SK-N-SH treated with all-trans-retinoic acid at 6 μM for 48 hours (cell line): ENCODE measurements at regions not wholly inside any gene's neighbourhood (a gene's known extent, or its start where the extent isn't known, plus 50 kb on each side); places are given as distances from the start of the nearest gene placed in this dataset.

ENCODE experiments used
- ATAC-seq: fragments of 200-7000 bp; cut with Tn5 transposase; 3 replicates; pipeline ENCODE4 v1.9.1; 2020; ENCODE audit warnings: mild to moderate bottlenecking, moderate library complexity
- ARNTL ChIP-seq: fragments of 450-650 bp; formaldehyde crosslinking; IDR thresholded peaks from 2 replicates; pipeline ENCODE4 v1.5.0; 2020; ENCODE audit warnings: low read depth, mild to moderate bottlenecking, moderate library complexity, borderline replicate concordance
- BACH2 ChIP-seq: fragments of 250-450 bp; sonication (Bioruptor Pico); IDR thresholded peaks from 2 replicates; pipeline ENCODE4 v1.9.0; 2021; ENCODE audit warnings: mild to moderate bottlenecking, borderline replicate concordance
- CSDC2 ChIP-seq: fragments of 250-450 bp; sonication (Bioruptor Pico); IDR thresholded peaks from 2 replicates; pipeline ENCODE4 v1.5.0; 2020; ENCODE audit warnings: mild to moderate bottlenecking, moderate library complexity
- ESRRG ChIP-seq: fragments of 250-450 bp; sonication (Bioruptor Pico); IDR thresholded peaks from 2 replicates; pipeline ENCODE4 v1.6.1; 2021; ENCODE audit warnings: mild to moderate bottlenecking
- GLIS3 ChIP-seq: fragments of 250-450 bp; sonication (Bioruptor Pico); IDR thresholded peaks from 2 replicates; pipeline ENCODE4 v1.5.0; 2020; ENCODE audit warnings: mild to moderate bottlenecking, moderate library complexity
- OSR1 ChIP-seq: fragments of 250-450 bp; sonication (Bioruptor Pico); IDR thresholded peaks from 2 replicates; pipeline ENCODE4 v1.8.0; 2022; ENCODE audit warnings: moderate library complexity, mild to moderate bottlenecking, inconsistent platforms
- PPARA ChIP-seq: fragments of 250-450 bp; sonication (Bioruptor Pico); IDR thresholded peaks from 2 replicates; pipeline ENCODE4 v1.5.0; 2020; ENCODE audit warnings: mild to moderate bottlenecking, borderline replicate concordance
- SNAI2 ChIP-seq: fragments of 250-450 bp; sonication (Bioruptor Pico); IDR thresholded peaks from 2 replicates; pipeline ENCODE4 v1.5.0; 2020; ENCODE audit warnings: mild to moderate bottlenecking, moderate library complexity
- TCF4 ChIP-seq: fragments of 250-450 bp; sonication (Bioruptor Pico); IDR thresholded peaks from 2 replicates; pipeline ENCODE4 v1.8.0; 2021; ENCODE audit warnings: mild to moderate bottlenecking, moderate library complexity, borderline replicate concordance
- TOX ChIP-seq: fragments of 250-450 bp; sonication (Bioruptor Pico); IDR thresholded peaks from 2 replicates; pipeline ENCODE4 v1.8.0; 2021; ENCODE audit warnings: mild to moderate bottlenecking, moderate library complexity, borderline replicate concordance
- ZC3H10 ChIP-seq: fragments of 250-450 bp; sonication (Bioruptor Pico); IDR thresholded peaks from 2 replicates; pipeline ENCODE4 v1.5.1; 2021; ENCODE audit warnings: mild to moderate bottlenecking, moderate library complexity
- ZFP3 ChIP-seq: fragments of 250-450 bp; sonication (Bioruptor Pico); IDR thresholded peaks from 2 replicates; pipeline ENCODE4 v1.5.0; 2020; ENCODE audit warnings: mild to moderate bottlenecking, moderate library complexity
- ZFP30 ChIP-seq: fragments of 450-650 bp; formaldehyde crosslinking; IDR thresholded peaks from 2 replicates; pipeline ENCODE4 v1.5.0; 2022; ENCODE audit warnings: mild to moderate bottlenecking, moderate library complexity
- ZNF565 ChIP-seq: fragments of 450-650 bp; formaldehyde crosslinking; conservative IDR thresholded peaks from 2 replicates; pipeline ENCODE4 v1.5.0; 2020; ENCODE audit warnings: low read depth, mild to moderate bottlenecking, moderate library complexity
- ZNF70 ChIP-seq: fragments of 450-650 bp; formaldehyde crosslinking; IDR thresholded peaks from 2 replicates; pipeline ENCODE4 v1.5.0; 2020; ENCODE audit warnings: mild to moderate bottlenecking, moderate library complexity
- ZNF8 ChIP-seq: fragments of 450-650 bp; formaldehyde crosslinking; IDR thresholded peaks from 2 replicates; pipeline ENCODE4 v1.5.0; 2020; ENCODE audit warnings: mild to moderate bottlenecking, moderate library complexity
- TF ChIP-seq, protein P1 (sequence below): fragments of 250-450 bp; sonication (Bioruptor Pico); IDR thresholded peaks from 2 replicates; pipeline ENCODE4 v1.5.0; 2020; ENCODE audit warnings: mild to moderate bottlenecking, moderate library complexity
- TF ChIP-seq, protein P2 (sequence below): fragments of 250-450 bp; sonication (Bioruptor Pico); IDR thresholded peaks from 2 replicates; pipeline ENCODE4 v1.8.0; 2020; ENCODE audit warnings: mild to moderate bottlenecking, moderate library complexity, borderline replicate concordance
- TF ChIP-seq, protein P3 (sequence below): fragments of 250-450 bp; sonication (Bioruptor Pico); IDR thresholded peaks from 2 replicates; pipeline ENCODE4 v1.5.1; 2020; ENCODE audit warnings: low read depth, mild to moderate bottlenecking, moderate library complexity
- TF ChIP-seq, protein P4 (sequence below): fragments of 250-450 bp; sonication (Bioruptor Pico); IDR thresholded peaks from 2 replicates; pipeline ENCODE4 v1.5.1; 2021; ENCODE audit warnings: mild to moderate bottlenecking, moderate library complexity

DNA sequence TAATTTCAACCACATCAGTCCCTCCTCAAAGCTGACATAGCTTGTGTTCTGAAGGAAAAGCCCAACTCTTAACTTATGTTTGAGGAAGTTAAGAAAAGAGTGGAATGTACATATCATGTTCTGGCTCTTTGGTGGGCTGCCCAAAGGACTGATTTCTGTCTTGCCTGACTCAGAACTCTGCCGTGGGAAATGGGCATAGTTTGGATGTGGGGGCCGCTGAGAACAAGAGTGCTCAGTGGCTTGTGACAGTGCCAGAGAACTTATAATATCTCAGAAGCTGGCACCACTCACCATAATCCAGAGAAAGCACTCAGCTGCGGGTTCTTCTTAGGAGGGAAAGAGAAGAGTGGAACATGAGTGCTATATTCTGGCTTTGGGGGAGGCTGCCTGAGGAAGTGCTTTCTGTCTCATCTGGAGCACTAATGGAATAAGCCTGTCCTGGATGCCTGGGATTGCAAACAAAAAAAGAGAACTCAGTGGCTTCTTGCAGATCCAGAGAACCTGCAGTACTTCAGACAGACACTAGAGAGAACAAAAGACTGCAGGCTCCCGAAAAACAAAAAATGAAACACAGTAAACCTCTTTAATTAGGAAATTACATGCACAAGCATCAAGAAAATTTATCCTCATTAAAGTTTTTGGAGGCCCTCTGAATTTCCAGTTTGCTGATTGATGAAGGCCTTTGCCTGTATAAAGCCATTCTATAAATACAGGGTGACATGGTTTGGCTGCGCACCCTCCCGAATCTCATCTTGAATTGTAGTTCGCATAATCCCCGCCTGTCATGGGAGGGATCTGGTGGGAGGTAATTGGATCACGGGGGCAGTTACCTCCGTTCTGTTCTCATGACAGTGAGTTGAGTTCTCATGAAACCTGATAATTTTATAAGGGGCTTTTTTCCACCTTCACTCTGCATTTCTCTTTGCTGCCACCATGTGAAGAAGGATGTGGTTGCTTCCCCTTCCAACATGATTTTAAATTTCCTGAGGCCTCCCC lies 207.0 kb downstream of the DMAC1 start:
- TF ChIP-seq GLIS3 (CRISPR knock-in tag) (no peak), ARNTL (no peak), BACH2 (CRISPR knock-in tag) (no peak), SNAI2 (CRISPR knock-in tag) (no peak), ESRRG (CRISPR knock-in tag) (no peak)
- TF ChIP-seq, protein P1, sequence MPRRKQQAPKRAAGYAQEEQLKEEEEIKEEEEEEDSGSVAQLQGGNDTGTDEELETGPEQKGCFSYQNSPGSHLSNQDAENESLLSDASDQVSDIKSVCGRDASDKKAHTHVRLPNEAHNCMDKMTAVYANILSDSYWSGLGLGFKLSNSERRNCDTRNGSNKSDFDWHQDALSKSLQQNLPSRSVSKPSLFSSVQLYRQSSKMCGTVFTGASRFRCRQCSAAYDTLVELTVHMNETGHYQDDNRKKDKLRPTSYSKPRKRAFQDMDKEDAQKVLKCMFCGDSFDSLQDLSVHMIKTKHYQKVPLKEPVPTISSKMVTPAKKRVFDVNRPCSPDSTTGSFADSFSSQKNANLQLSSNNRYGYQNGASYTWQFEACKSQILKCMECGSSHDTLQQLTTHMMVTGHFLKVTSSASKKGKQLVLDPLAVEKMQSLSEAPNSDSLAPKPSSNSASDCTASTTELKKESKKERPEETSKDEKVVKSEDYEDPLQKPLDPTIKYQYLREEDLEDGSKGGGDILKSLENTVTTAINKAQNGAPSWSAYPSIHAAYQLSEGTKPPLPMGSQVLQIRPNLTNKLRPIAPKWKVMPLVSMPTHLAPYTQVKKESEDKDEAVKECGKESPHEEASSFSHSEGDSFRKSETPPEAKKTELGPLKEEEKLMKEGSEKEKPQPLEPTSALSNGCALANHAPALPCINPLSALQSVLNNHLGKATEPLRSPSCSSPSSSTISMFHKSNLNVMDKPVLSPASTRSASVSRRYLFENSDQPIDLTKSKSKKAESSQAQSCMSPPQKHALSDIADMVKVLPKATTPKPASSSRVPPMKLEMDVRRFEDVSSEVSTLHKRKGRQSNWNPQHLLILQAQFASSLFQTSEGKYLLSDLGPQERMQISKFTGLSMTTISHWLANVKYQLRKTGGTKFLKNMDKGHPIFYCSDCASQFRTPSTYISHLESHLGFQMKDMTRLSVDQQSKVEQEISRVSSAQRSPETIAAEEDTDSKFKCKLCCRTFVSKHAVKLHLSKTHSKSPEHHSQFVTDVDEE (CRISPR knock-in tag): no peak
- ATAC-seq: no peak

DNA sequence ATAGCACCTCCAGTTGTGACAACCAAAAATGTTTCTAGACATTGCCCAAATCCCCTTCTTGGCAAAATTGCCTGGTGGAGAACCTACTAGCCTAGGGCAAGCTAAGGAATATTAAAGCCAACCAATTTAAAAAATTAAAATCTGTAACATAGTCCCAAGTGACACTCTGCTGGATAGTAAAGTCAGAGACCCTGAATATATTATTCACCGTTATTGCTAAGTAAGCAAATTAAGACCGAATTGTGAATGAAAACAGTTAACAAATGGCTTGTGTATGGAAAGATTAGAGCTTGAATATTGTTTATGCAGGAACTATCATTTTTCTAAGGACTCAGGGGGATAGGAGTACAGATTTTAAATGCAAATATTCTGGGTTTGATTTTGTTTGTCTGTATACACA lies 208.1 kb downstream of the DMAC1 start:
- no peak for ATAC-seq
- TF ChIP-seq, protein P2, sequence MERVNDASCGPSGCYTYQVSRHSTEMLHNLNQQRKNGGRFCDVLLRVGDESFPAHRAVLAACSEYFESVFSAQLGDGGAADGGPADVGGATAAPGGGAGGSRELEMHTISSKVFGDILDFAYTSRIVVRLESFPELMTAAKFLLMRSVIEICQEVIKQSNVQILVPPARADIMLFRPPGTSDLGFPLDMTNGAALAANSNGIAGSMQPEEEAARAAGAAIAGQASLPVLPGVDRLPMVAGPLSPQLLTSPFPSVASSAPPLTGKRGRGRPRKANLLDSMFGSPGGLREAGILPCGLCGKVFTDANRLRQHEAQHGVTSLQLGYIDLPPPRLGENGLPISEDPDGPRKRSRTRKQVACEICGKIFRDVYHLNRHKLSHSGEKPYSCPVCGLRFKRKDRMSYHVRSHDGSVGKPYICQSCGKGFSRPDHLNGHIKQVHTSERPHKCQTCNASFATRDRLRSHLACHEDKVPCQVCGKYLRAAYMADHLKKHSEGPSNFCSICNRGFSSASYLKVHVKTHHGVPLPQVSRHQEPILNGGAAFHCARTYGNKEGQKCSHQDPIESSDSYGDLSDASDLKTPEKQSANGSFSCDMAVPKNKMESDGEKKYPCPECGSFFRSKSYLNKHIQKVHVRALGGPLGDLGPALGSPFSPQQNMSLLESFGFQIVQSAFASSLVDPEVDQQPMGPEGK (CRISPR knock-in tag): no peak
- TF ChIP-seq PPARA (CRISPR knock-in tag): no peak
- no peak for TF ChIP-seq ZFP30 (CRISPR knock-in tag)
- no peak for TF ChIP-seq TCF4
- TF ChIP-seq ZNF8 (CRISPR knock-in tag): no peak
- no peak for TF ChIP-seq ZC3H10 (CRISPR knock-in tag)
- TF ChIP-seq ARNTL: no peak
- TF ChIP-seq, protein P3, sequence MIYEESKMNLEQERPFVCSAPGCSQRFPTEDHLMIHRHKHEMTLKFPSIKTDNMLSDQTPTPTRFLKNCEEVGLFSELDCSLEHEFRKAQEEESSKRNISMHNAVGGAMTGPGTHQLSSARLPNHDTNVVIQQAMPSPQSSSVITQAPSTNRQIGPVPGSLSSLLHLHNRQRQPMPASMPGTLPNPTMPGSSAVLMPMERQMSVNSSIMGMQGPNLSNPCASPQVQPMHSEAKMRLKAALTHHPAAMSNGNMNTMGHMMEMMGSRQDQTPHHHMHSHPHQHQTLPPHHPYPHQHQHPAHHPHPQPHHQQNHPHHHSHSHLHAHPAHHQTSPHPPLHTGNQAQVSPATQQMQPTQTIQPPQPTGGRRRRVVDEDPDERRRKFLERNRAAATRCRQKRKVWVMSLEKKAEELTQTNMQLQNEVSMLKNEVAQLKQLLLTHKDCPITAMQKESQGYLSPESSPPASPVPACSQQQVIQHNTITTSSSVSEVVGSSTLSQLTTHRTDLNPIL (CRISPR knock-in tag): no peak
- TF ChIP-seq, protein P1 (CRISPR knock-in tag): no peak
- TF ChIP-seq, protein P4, sequence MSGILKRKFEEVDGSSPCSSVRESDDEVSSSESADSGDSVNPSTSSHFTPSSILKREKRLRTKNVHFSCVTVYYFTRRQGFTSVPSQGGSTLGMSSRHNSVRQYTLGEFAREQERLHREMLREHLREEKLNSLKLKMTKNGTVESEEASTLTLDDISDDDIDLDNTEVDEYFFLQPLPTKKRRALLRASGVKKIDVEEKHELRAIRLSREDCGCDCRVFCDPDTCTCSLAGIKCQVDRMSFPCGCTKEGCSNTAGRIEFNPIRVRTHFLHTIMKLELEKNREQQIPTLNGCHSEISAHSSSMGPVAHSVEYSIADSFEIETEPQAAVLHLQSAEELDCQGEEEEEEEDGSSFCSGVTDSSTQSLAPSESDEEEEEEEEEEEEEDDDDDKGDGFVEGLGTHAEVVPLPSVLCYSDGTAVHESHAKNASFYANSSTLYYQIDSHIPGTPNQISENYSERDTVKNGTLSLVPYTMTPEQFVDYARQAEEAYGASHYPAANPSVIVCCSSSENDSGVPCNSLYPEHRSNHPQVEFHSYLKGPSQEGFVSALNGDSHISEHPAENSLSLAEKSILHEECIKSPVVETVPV (CRISPR knock-in tag): no peak

DNA sequence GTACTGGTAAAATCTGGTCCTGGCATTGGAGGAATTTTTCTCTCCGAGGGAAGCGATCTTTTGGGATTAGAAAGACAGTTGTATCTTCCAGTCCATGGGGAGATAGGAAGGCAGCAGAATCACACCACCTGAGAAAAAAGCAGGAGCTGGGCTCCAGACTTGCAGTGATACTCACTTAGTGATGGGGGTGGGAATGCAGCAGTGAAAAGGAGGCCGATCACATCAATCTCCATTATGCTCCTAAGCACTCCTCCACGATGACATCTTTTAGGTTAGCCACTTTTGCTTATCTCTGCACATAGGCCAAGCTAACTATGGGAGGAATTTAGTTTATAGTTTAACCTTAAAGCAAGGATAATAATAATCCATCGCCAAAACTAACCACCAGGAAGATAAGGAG lies 219.0 kb downstream of the DMAC1 start:
- no peak for ATAC-seq

More for the DNA sequence above, 219.0 kb downstream of the DMAC1 start:
- no peak for TF ChIP-seq ZNF70 (CRISPR knock-in tag)
- no peak for TF ChIP-seq ZFP3 (CRISPR knock-in tag)
- TF ChIP-seq, protein P2 (CRISPR knock-in tag): no peak
- TF ChIP-seq, protein P4 (CRISPR knock-in tag): no peak
- TF ChIP-seq PPARA (CRISPR knock-in tag): no peak
- TF ChIP-seq TOX: no peak
- TF ChIP-seq ZNF565 (CRISPR knock-in tag): no peak
- no peak for TF ChIP-seq ARNTL
- TF ChIP-seq, protein P3 (CRISPR knock-in tag): no peak
- no peak for TF ChIP-seq ZFP30 (CRISPR knock-in tag)
- TF ChIP-seq BACH2 (CRISPR knock-in tag): no peak
- TF ChIP-seq OSR1 (CRISPR knock-in tag): no peak
- TF ChIP-seq SNAI2 (CRISPR knock-in tag): no peak
- no peak for TF ChIP-seq CSDC2 (CRISPR knock-in tag)
- TF ChIP-seq, all 23 proteins: peak for 0
